HCT116 (cell line): ENCODE measurements at regions not wholly inside any gene's neighbourhood (a gene's known extent, or its start where the extent isn't known, plus 50 kb on each side); places are given as distances from the start of the nearest gene placed in this dataset.

Experiments
- ATAC-seq: fragments of 200-7000 bp; cut with Tn5 transposase; 2 replicates; pipeline ENCODE4 v1.9.1; 2020; ENCODE audit warnings: mild to moderate bottlenecking, moderate library complexity
- BruUV-seq: library from RNA; stranded (reverse); fragments of 400-500 nt; replicated peaks from 2 replicates; lab custom pipeline; 2021; lab: Mats Ljungman, UMichigan
- CTCF ChIA-PET: fragments of 300-600 bp; sonication (Branson Sonifier 250); formaldehyde crosslinking; loops from one replicate; lab custom pipeline; 2021; ENCODE audit warnings: antibody characterized with exemption; lab: Charles Lee
- POLR2A ChIA-PET: fragments of 300-600, 350-600 bp; sonication (Branson Sonifier 250); formaldehyde crosslinking; loops from one replicate; lab custom pipeline; 2021; ENCODE audit warnings: antibody characterized with exemption; lab: Charles Lee
- RAD21 ChIA-PET, 2 experiments: fragments of 300-600 bp; sonication (Branson Sonifier 250); formaldehyde crosslinking; loops; one replicate each; lab custom pipeline; 2023; ENCODE audit warnings: low total read pairs in 2 of 2; ENCODE audit not compliant: uncharacterized antibody in 2 of 2, unreplicated experiment in 2 of 2, low non-redundant PET in 1 of 2; lab: Charles Lee
- DNase-seq: peaks from one replicate; pipeline ENCODE4 v3.0.0-alpha.2; 2010; ENCODE audit warnings: low read depth, low spot score
- H2AFZ ChIP-seq: fragments of 200-600 bp; shearing (Covaris generic), sonication (generic); 2 replicates; pipeline ENCODE4 v1.6.1; 2017; ENCODE audit warnings: low read depth, mixed run types, mixed read lengths, antibody characterized with exemption, low read length; ENCODE audit not compliant: poor library complexity, severe bottlenecking
- H3K27ac ChIP-seq: 2 replicates; pipeline ENCODE4 v1.5.1; 2012; ENCODE audit warnings: low read depth, low read length
- H3K27me3 ChIP-seq: fragments of 200-600 bp; sonication (generic); 2 replicates; pipeline ENCODE4 v1.6.1; 2016; ENCODE audit warnings: mixed run types, low read length, mixed read lengths; ENCODE audit not compliant: insufficient read depth
- H3K36me3 ChIP-seq, 2 experiments: fragments of 200-500 bp in 1 of 2; fragments of 200-600 bp in 1 of 2; sonication (Bioruptor generic) in 1 of 2; sonication (generic) in 1 of 2; 2 replicates each; pipeline versions ENCODE4 v1.5.1 to v1.6.1; 2014 to 2016; ENCODE audit warnings: low read length in 2 of 2, inconsistent platforms in 1 of 2, mixed read lengths in 1 of 2, mixed run types in 1 of 2; ENCODE audit not compliant: insufficient read depth in 2 of 2, control insufficient read depth in 1 of 2
- H3K4me1 ChIP-seq, 2 experiments: fragments of 200-600 bp in 1 of 2; sonication (generic) in 1 of 2; 2 replicates each; pipeline versions ENCODE4 v1.5.1 to v1.6.1; 2012 to 2017; ENCODE audit warnings: low read length in 2 of 2, inconsistent platforms in 1 of 2, mild to moderate bottlenecking in 1 of 2, mixed read lengths in 1 of 2, mixed run types in 1 of 2, moderate library complexity in 1 of 2; ENCODE audit not compliant: insufficient read depth in 2 of 2, control insufficient read depth in 1 of 2
- H3K4me2 ChIP-seq: fragments of 200-600 bp; sonication (generic); 2 replicates; pipeline ENCODE4 v1.6.1; 2017; ENCODE audit warnings: mixed run types, low read length, mixed read lengths
- H3K4me3 ChIP-seq, 2 experiments: fragments of 200-600 bp in 1 of 2; sonication (generic) in 1 of 2; replicated peaks in 1 of 2; 2 replicates each; pipeline ENCODE4 v1.5.1; 2011 to 2016; ENCODE audit warnings: low read length in 2 of 2, control low read depth in 1 of 2, low read depth in 1 of 2, mild to moderate bottlenecking in 1 of 2, mixed read lengths in 1 of 2, mixed run types in 1 of 2
- H3K79me2 ChIP-seq: fragments of 200-600 bp; sonication (generic); 2 replicates; pipeline ENCODE4 v1.6.1; 2017; ENCODE audit warnings: mild to moderate bottlenecking, mixed run types, low read length, moderate library complexity, mixed read lengths; ENCODE audit not compliant: insufficient read depth
- H3K9ac ChIP-seq: fragments of 200-600 bp; sonication (generic); 2 replicates; pipeline ENCODE4 v1.6.1; 2016; ENCODE audit warnings: low read length, mixed read lengths
- H3K9me2 ChIP-seq: fragments of 200-600 bp; sonication (generic), shearing (Covaris generic); 2 replicates; pipeline ENCODE4 v1.6.1; 2017; ENCODE audit warnings: mixed run types, mild to moderate bottlenecking, moderate library complexity; ENCODE audit not compliant: insufficient read depth
- H3K9me3 ChIP-seq, 2 experiments: fragments of 200-500 bp in 1 of 2; fragments of 200-600 bp in 1 of 2; sonication (Bioruptor generic) in 1 of 2; sonication (generic) in 1 of 2; 2 replicates each; pipeline ENCODE4 v1.6.1; 2014 to 2017; ENCODE audit warnings: low read length in 2 of 2, mixed read lengths in 2 of 2, inconsistent platforms in 1 of 2, low read depth in 1 of 2, mild to moderate bottlenecking in 1 of 2, mixed run types in 1 of 2, moderate library complexity in 1 of 2; ENCODE audit not compliant: control insufficient read depth in 1 of 2, insufficient read depth in 1 of 2
- H4K20me1 ChIP-seq: fragments of 200-600 bp; sonication (generic), shearing (Covaris generic); 2 replicates; pipeline ENCODE4 v1.6.1; 2017; ENCODE audit warnings: mixed run types, mild to moderate bottlenecking, moderate library complexity; ENCODE audit not compliant: insufficient read depth
- CBX3 ChIP-seq: IDR thresholded peaks from 2 replicates; pipeline ENCODE4 v1.6.1; 2012; ENCODE audit warnings: low read depth
- CEBPB ChIP-seq: IDR thresholded peaks from 2 replicates; pipeline ENCODE4 v1.6.1; 2012; ENCODE audit warnings: low read depth
- EGR1 ChIP-seq: IDR thresholded peaks from 2 replicates; pipeline ENCODE4 v1.6.1; 2012; ENCODE audit warnings: low read depth
- ELF1 ChIP-seq: IDR thresholded peaks from 2 replicates; pipeline ENCODE4 v1.6.1; 2012; ENCODE audit warnings: low read depth, borderline replicate concordance
- EZH2 ChIP-seq: fragments of 200-600 bp; sonication (generic); IDR thresholded peaks from 2 replicates; pipeline ENCODE4 v1.6.1; 2017; ENCODE audit warnings: antibody characterized with exemption, mixed run types
- JUND ChIP-seq: IDR thresholded peaks from 2 replicates; pipeline ENCODE4 v1.6.1; 2012
- POLR2A ChIP-seq: IDR thresholded peaks from 2 replicates; pipeline ENCODE4 v1.7.0; 2011; ENCODE audit warnings: borderline replicate concordance; ENCODE audit not compliant: insufficient read depth, insufficient read length; ENCODE audit errors: extremely low read depth
- POLR2AphosphoS5 ChIP-seq: IDR thresholded peaks from 2 replicates; pipeline ENCODE4 v1.6.1; 2011; ENCODE audit warnings: mild to moderate bottlenecking, low read depth, low read length, moderate library complexity
- REST ChIP-seq: IDR thresholded peaks from 2 replicates; pipeline ENCODE4 v1.6.1; 2012; ENCODE audit warnings: low read depth
- SP1 ChIP-seq: IDR thresholded peaks from 2 replicates; pipeline ENCODE4 v1.6.1; 2012; ENCODE audit warnings: low read depth
- SRF ChIP-seq: IDR thresholded peaks from 2 replicates; pipeline ENCODE4 v1.6.1; 2012; ENCODE audit warnings: low read depth
- TCF7L2 ChIP-seq: IDR thresholded peaks from 2 replicates; pipeline ENCODE4 v1.7.0; 2011; ENCODE audit warnings: borderline replicate concordance, inconsistent platforms; ENCODE audit not compliant: insufficient read depth, insufficient read length; ENCODE audit errors: extremely low read depth
- YY1 ChIP-seq: IDR thresholded peaks from 2 replicates; pipeline ENCODE4 v1.6.1; 2011; ENCODE audit warnings: low read length, low read depth, moderate library complexity, mild to moderate bottlenecking; ENCODE audit not compliant: insufficient replicate concordance; ENCODE audit errors: extremely low read depth
- intact Hi-C: fragments of 100-400 bp; cut with micrococcal nuclease; formaldehyde crosslinking; loops from 2 replicates; pipeline ENCODE4 v1.10.0; 2022

GRCh38 chr2:213228638-213229037, 55.6 kb upstream of the SPAG16 start:
- Histone ChIP-seq H3K4me2 (no peak overlapping the region), H3K9ac (no peak overlapping the region), H3K9me2 (no peaks in the 10 kb centered on the region), H3K27me3 (no peaks in the 10 kb centered on the region), H3K36me3 (no peaks in the 10 kb centered on the region), H3K4me1 (no peaks in the 10 kb centered on the region), H2AFZ (no peak overlapping the region), H3K9me3 (no peaks in the 10 kb centered on the region), H3K4me3 (no peak overlapping the region)
- no peak for DNase-seq
- intact Hi-C loops = no loop called here
- ChIA-PET CTCF (no interaction called here), RAD21 (no interaction called here)
- no peak for TF ChIP-seq CEBPB
- TF ChIP-seq POLR2AphosphoS5 = no peak
- TF ChIP-seq EGR1 = no peak
- no peak for TF ChIP-seq POLR2A
- no peak for TF ChIP-seq ELF1
- TF ChIP-seq SRF = no peak
- no peak for TF ChIP-seq EZH2
- TF ChIP-seq SP1 = no peak
- TF ChIP-seq REST = no peak
- no peak for TF ChIP-seq JUND
- TF ChIP-seq YY1 = no peak
- no peak for TF ChIP-seq CBX3
- no peak for TF ChIP-seq TCF7L2
- TF ChIP-seq, all 23 proteins: peak for 0
- no TSS peak for BruUV-seq
- Histone ChIP-seq H3K27ac (no peak overlapping the region), H3K79me2 (no peaks in the 10 kb centered on the region), H4K20me1 (no peaks in the 10 kb centered on the region)
- ATAC-seq = no peak
- POLR2A ChIA-PET = no interaction called here
